Psoas muscle (tissue), 7 donors: ENCODE measurements at regions not wholly inside any gene's neighbourhood (a gene's known extent, or its start where the extent isn't known, plus 50 kb on each side); places are given as distances from the start of the nearest gene placed in this dataset.

Source experiments
- ATAC-seq, 4 donors: fragments of 200-7000 bp; cut with Tn5 transposase; one replicate each; pipeline ENCODE4 v1.9.1; 2020; ENCODE audit warnings: moderate library complexity in 3 of 4, mild to moderate bottlenecking in 2 of 4
- DNase-seq, 2 donors: peaks; one replicate each; pipeline ENCODE4 v3.0.0-alpha.2; 2020
- H3K27ac ChIP-seq: fragments of 200-600 bp; one replicate; pipeline ENCODE4 v1.8.0; 2022
- H3K27me3 ChIP-seq, 3 donors: fragments of 200-600 bp in 1 of 3; one replicate each; pipeline versions ENCODE4 v1.6.1 to v1.8.0; 2013 to 2022; ENCODE audit warnings: low read length in 2 of 3, mild to moderate bottlenecking in 2 of 3, moderate library complexity in 1 of 3; ENCODE audit not compliant: insufficient read depth in 3 of 3
- H3K36me3 ChIP-seq, 2 donors: fragments of 200-600 bp in 1 of 2; one replicate each; pipeline versions ENCODE4 v1.6.1 to v1.8.0; 2013 to 2022; ENCODE audit warnings: low read depth in 1 of 2, mild to moderate bottlenecking in 1 of 2, moderate library complexity in 1 of 2; ENCODE audit not compliant: insufficient read depth in 1 of 2
- H3K4me1 ChIP-seq: fragments of 200-600 bp; one replicate; pipeline ENCODE4 v1.8.0; 2022
- H3K4me3 ChIP-seq: fragments of 200-600 bp; one replicate; pipeline ENCODE4 v1.8.0; 2022; ENCODE audit warnings: mild to moderate bottlenecking
- H3K9me3 ChIP-seq: fragments of 200-600 bp; one replicate; pipeline ENCODE4 v1.8.0; 2022
- CTCF ChIP-seq: fragments of 200-600 bp; IDR thresholded peaks from one replicate; pipeline ENCODE4 v1.8.0; 2022; ENCODE audit warnings: antibody characterized with exemption
- WGBS, 3 donors: extraction: QIAGEN DNeasy Blood & Tissue Kit; methylation state at CpG; one replicate each; pipeline versions ENCODE4 v1.1.6 to v1.1.7; 2013; 5-methylcytosine and 5-hydroxymethylcytosine counted together
- intact Hi-C, 2 donors: fragments of 100-400 bp; cut with DNase I; formaldehyde crosslinking; loops; one replicate each; pipeline versions ENCODE4 v1.11.0 to v1.14.2; 2022
- donor health status: healthy with polysubstance abuse.
- donor health status: DM: no; HTN: no; CAD: no; lungs with moderate emphysema.
- donor health status: Bipolar disorder and iron deficiency.
- donor health status: healthy.
- donor health status: DM: yes; HTN: yes; CAD: no.
- donor health status: DM: no; HTN: no; CAD: no.
- donor health status: DM: yes; HTN: yes; CAD: no.

GRCh38 chr11:96752221-96752620 is 362.4 kb downstream of the JRKL start:
- Histone ChIP-seq H3K4me1 (no peaks in the 10 kb centered on the region), H3K4me3 (no peak overlapping the region), H3K9me3 (no peaks in the 10 kb centered on the region), H3K27ac (no peak overlapping the region), H3K36me3 (no peaks in the 10 kb centered on the region), H3K27me3 (no peaks in the 10 kb centered on the region)
- 52 to 64% (median 53%) methylated on average over 2 of the region's 2 CpGs for WGBS, 3 donors
- TF ChIP-seq CTCF = no peak
- DNase-seq = no peak
- ATAC-seq = no peak
- intact Hi-C loops = no loop called here

GRCh38 chr11:96753997-96754396 is 364.2 kb downstream of the JRKL start:
- no peaks in the 10 kb centered on the region for H3K4me1 ChIP-seq
- no peaks in the 10 kb centered on the region for H3K9me3 ChIP-seq
- no peaks in the 10 kb centered on the region for H3K27me3 ChIP-seq
- DNase-seq (no peak), ATAC-seq (no peak)
- WGBS, 3 donors = 69 to 80% (median 76%) methylated on average over 2 of the region's 2 CpGs
- TF ChIP-seq CTCF = no peak
- no peak overlapping the region for H3K27ac ChIP-seq
- intact Hi-C loops = no loop called here
- no peaks in the 10 kb centered on the region for H3K36me3 ChIP-seq
- H3K4me3 ChIP-seq = no peak overlapping the region

- DNase-seq (no peak), ATAC-seq (no peak)
- Histone ChIP-seq H3K4me3 (no peak overlapping the region), H3K36me3 (no peaks in the 10 kb centered on the region), H3K9me3 (no peaks in the 10 kb centered on the region), H3K27me3 (no peaks in the 10 kb centered on the region), H3K27ac (no peak overlapping the region), H3K4me1 (no peaks in the 10 kb centered on the region)
- TF ChIP-seq CTCF = no peak
- 82 to 89% (median 83%) methylated on average over 2 of the region's 2 CpGs for WGBS, 3 donors
- intact Hi-C loops = no loop called here
Measured at GRCh38 chr11:96755209-96755608, 365.4 kb downstream of the JRKL start.

DNA sequence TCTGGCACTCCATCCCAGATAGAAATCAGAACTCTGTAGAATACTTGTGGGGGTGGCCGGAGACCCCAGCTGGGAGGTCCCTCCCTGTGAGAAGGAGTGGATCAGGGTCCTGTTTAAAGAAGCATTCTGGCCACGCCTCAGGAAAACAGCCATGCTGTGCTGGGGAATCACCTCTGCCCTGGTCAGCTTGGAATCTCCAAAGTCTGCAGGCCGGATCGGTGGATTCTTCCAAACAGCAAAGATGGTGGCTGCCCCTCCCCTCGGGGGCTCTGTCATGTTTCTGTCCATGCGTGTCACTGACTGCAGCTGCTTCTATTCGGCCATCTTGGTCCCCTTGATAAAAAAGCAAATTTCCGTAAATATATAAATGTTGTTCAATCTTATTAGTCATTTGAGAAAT is 365.9 kb downstream of the JRKL start:
- Histone ChIP-seq H3K4me3 (no peak overlapping the region), H3K27me3 (no peaks in the 10 kb centered on the region), H3K36me3 (no peaks in the 10 kb centered on the region), H3K9me3 (no peaks in the 10 kb centered on the region), H3K27ac (no peak overlapping the region), H3K4me1 (no peaks in the 10 kb centered on the region)
- DNase-seq = no peak
- WGBS, 3 donors = 90 to 94% (median 92%) methylated on average over 8 of the region's 8 CpGs
- no peak for TF ChIP-seq CTCF
- no peak for ATAC-seq
- intact Hi-C loops = no loop called here

GRCh38 chr11:96758957-96759356 is 369.1 kb downstream of the JRKL start:
- H3K4me1 ChIP-seq = no peaks in the 10 kb centered on the region
- WGBS, 3 donors = 18 to 27% (median 26%) methylated on average over 1 of the region's 1 CpG
- DNase-seq = no peak
- no peak for ATAC-seq
- no peaks in the 10 kb centered on the region for H3K27me3 ChIP-seq
- no peak for TF ChIP-seq CTCF
- no peaks in the 10 kb centered on the region for H3K9me3 ChIP-seq
- H3K27ac ChIP-seq = no peak overlapping the region
- no peak overlapping the region for H3K4me3 ChIP-seq
- no peaks in the 10 kb centered on the region for H3K36me3 ChIP-seq
- intact Hi-C loops = no loop called here
